ENCODE measurements at regions not wholly inside any gene's neighbourhood (a gene's known extent, or its start where the extent isn't known, plus 50 kb on each side); places are given as distances from the start of the nearest gene placed in this dataset.

GRCh38 chr1:57996400-57996799, 550.1 kb downstream of the OMA1 start:
- no peaks in the 10 kb centered on the region for H3K4me1 ChIP-seq (ENCODE audit: control insufficient read depth, insufficient read depth, low read length)

DNA sequence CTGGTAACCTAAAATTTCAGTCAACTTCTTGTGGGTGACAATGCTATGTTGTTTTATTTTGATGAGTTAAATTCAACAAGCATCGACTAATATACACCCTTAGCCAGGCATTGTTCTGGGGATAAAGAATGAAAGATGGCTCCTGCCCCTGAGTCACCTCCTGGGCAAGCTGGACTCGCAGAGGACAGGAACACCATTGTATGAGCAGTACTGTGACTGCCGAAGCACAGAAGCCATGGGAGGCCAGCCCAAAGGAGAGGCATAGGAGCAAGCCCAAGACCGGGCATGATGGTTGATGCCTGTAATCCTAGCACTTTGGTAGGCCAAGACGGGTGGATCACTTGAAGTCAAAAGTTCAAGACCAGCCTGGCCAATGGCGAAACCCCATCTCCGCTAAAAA, 555.2 kb downstream of the OMA1 start:
- H3K4me1 ChIP-seq (ENCODE audit: control insufficient read depth, insufficient read depth, low read length), result no peaks in the 10 kb centered on the region
- no peaks in the 10 kb centered on the region for H3K27me3 ChIP-seq (ENCODE audit: control insufficient read depth, insufficient read depth, low read length)
- no peak overlapping the region for H3K9ac ChIP-seq (ENCODE audit: low read length)
- no peaks in the 10 kb centered on the region for H3K9me3 ChIP-seq (ENCODE audit: control insufficient read depth, low read length)
- H3K36me3 ChIP-seq (ENCODE audit: control insufficient read depth, insufficient read depth, low read length), result no peaks in the 10 kb centered on the region
- H3K4me3 ChIP-seq (ENCODE audit: low read length), result no peak overlapping the region

More at GRCh38 chr1:57996400-57996799, 550.1 kb downstream of the OMA1 start:
- no peaks in the 10 kb centered on the region for H3K36me3 ChIP-seq (ENCODE audit: control insufficient read depth, insufficient read depth, low read length)
- no peak overlapping the region for H3K9ac ChIP-seq (ENCODE audit: low read length)
- H3K9me3 ChIP-seq (ENCODE audit: control insufficient read depth, low read length), result no peaks in the 10 kb centered on the region
- H3K27me3 ChIP-seq (ENCODE audit: control insufficient read depth, insufficient read depth, low read length), result no peaks in the 10 kb centered on the region
- H3K4me3 ChIP-seq (ENCODE audit: low read length), result no peak overlapping the region

DNA sequence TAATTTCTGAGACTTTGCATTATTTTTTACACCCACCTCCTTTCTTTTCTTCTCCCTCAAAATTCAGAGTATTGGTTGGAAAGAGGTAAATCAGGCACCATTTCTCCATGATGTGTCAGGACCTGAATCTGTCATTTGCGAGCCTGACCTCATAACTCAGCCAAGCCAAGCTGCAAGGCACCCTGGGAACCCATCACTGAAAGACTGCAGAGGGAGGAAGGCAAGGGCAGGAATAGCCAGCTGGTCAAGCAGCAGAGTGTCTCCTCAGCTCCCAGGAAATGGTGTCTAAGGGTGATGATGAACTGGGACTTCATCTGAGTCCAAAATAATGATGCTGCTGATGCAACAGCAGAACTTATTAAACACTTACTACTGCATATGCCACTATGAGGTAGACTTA, 556.6 kb downstream of the OMA1 start:
- no peak overlapping the region for H3K9ac ChIP-seq (ENCODE audit: low read length)
- no peak overlapping the region for H3K4me3 ChIP-seq (ENCODE audit: low read length)
- no peaks in the 10 kb centered on the region for H3K4me1 ChIP-seq (ENCODE audit: control insufficient read depth, insufficient read depth, low read length)
- H3K9me3 ChIP-seq (ENCODE audit: control insufficient read depth, low read length), result no peaks in the 10 kb centered on the region
- H3K27me3 ChIP-seq (ENCODE audit: control insufficient read depth, insufficient read depth, low read length), result no peaks in the 10 kb centered on the region
- H3K36me3 ChIP-seq (ENCODE audit: control insufficient read depth, insufficient read depth, low read length), result no peaks in the 10 kb centered on the region

- H3K9ac ChIP-seq (ENCODE audit: low read length), result no peak overlapping the region
- H3K9me3 ChIP-seq (ENCODE audit: control insufficient read depth, low read length), result no peaks in the 10 kb centered on the region
- no peaks in the 10 kb centered on the region for H3K4me1 ChIP-seq (ENCODE audit: control insufficient read depth, insufficient read depth, low read length)
Observed at GRCh38 chr1:57987523-57987922, 559.0 kb downstream of the OMA1 start.

GRCh38 chr1:57986432-57986831, 560.1 kb downstream of the OMA1 start:
- no peaks in the 10 kb centered on the region for H3K9me3 ChIP-seq (ENCODE audit: control insufficient read depth, low read length)
- H3K9ac ChIP-seq (ENCODE audit: low read length), result no peak overlapping the region
- no peak overlapping the region for H3K4me3 ChIP-seq (ENCODE audit: low read length)
- H3K36me3 ChIP-seq (ENCODE audit: control insufficient read depth, insufficient read depth, low read length), result no peaks in the 10 kb centered on the region
- H3K4me1 ChIP-seq (ENCODE audit: control insufficient read depth, insufficient read depth, low read length), result no peaks in the 10 kb centered on the region
- H3K27me3 ChIP-seq (ENCODE audit: control insufficient read depth, insufficient read depth, low read length), result no peaks in the 10 kb centered on the region

More at GRCh38 chr1:57987523-57987922, 559.0 kb downstream of the OMA1 start:
- H3K36me3 ChIP-seq (ENCODE audit: control insufficient read depth, insufficient read depth, low read length), result no peaks in the 10 kb centered on the region
- H3K4me3 ChIP-seq (ENCODE audit: low read length), result no peak overlapping the region
- no peaks in the 10 kb centered on the region for H3K27me3 ChIP-seq (ENCODE audit: control insufficient read depth, insufficient read depth, low read length)

- H3K36me3 ChIP-seq (ENCODE audit: control insufficient read depth, insufficient read depth, low read length), result no peaks in the 10 kb centered on the region
- no peaks in the 10 kb centered on the region for H3K9me3 ChIP-seq (ENCODE audit: control insufficient read depth, low read length)
- no peak overlapping the region for H3K9ac ChIP-seq (ENCODE audit: low read length)
- no peaks in the 10 kb centered on the region for H3K4me1 ChIP-seq (ENCODE audit: control insufficient read depth, insufficient read depth, low read length)
- H3K4me3 ChIP-seq (ENCODE audit: low read length), result no peak overlapping the region
- no peaks in the 10 kb centered on the region for H3K27me3 ChIP-seq (ENCODE audit: control insufficient read depth, insufficient read depth, low read length)
Observed at GRCh38 chr1:57984277-57984676, 560.4 kb upstream of the DAB1 start.

DNA sequence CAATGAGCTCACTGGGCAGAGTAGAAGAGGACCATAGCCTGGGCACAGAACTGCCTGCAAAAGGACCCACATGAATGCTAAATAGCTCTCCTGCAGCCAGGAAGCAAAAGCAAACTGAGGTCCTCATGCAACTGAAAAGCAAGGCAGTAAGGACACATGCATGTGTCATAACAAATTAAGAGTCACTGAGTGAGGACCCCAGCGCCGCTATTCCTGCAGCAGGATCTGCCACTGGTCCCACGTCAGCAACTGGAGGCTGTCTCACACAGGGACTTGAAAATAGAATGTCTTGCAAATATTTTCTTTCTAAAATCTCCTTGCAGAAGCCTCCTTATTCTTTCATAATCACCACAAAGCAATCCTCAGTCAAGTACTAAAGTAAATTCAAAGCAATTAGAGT, 559.6 kb upstream of the DAB1 start:
- Histone ChIP-seq H3K4me1 (ENCODE audit: control insufficient read depth, insufficient read depth, low read length) (no peaks in the 10 kb centered on the region), H3K36me3 (ENCODE audit: control insufficient read depth, insufficient read depth, low read length) (no peaks in the 10 kb centered on the region), H3K9me3 (ENCODE audit: control insufficient read depth, low read length) (no peaks in the 10 kb centered on the region), H3K9ac (ENCODE audit: low read length) (no peak overlapping the region), H3K27me3 (ENCODE audit: control insufficient read depth, insufficient read depth, low read length) (no peaks in the 10 kb centered on the region), H3K4me3 (ENCODE audit: low read length) (no peak overlapping the region)

DNA sequence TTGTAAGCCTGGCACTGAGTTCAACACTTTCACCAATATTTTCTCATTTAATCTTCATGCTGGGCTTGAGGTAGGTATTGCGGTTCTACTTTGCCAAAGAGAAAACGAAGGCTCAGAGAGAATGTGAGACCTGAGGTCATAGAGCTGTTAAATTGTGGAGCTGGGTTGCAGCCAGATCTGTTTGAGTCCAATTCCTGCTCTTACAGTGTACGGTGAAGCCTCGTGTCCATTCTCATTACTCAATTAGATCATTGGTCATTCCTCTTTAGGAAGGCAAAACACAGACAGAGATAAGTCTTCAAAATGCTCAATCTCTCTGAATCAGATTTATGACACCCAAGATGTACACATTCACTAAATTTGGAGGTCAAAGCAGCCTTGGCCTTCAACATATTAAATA, 559.0 kb upstream of the DAB1 start:
- Histone ChIP-seq H3K36me3 (ENCODE audit: control insufficient read depth, insufficient read depth, low read length) (no peaks in the 10 kb centered on the region), H3K9me3 (ENCODE audit: control insufficient read depth, low read length) (no peaks in the 10 kb centered on the region), H3K9ac (ENCODE audit: low read length) (no peak overlapping the region), H3K4me1 (ENCODE audit: control insufficient read depth, insufficient read depth, low read length) (no peaks in the 10 kb centered on the region), H3K27me3 (ENCODE audit: control insufficient read depth, insufficient read depth, low read length) (no peaks in the 10 kb centered on the region), H3K4me3 (ENCODE audit: low read length) (no peak overlapping the region)

GRCh38 chr1:57976216-57976615, 552.4 kb upstream of the DAB1 start:
- Histone ChIP-seq H3K9me3 (ENCODE audit: control insufficient read depth, low read length) (no peaks in the 10 kb centered on the region), H3K36me3 (ENCODE audit: control insufficient read depth, insufficient read depth, low read length) (no peaks in the 10 kb centered on the region), H3K9ac (ENCODE audit: low read length) (no peak overlapping the region), H3K27me3 (ENCODE audit: control insufficient read depth, insufficient read depth, low read length) (no peaks in the 10 kb centered on the region), H3K4me1 (ENCODE audit: control insufficient read depth, insufficient read depth, low read length) (no peaks in the 10 kb centered on the region), H3K4me3 (ENCODE audit: low read length) (no peak overlapping the region)

GRCh38 chr1:57968321-57968720, 544.5 kb upstream of the DAB1 start:
- Histone ChIP-seq H3K4me3 (ENCODE audit: low read length) (no peak overlapping the region), H3K9ac (ENCODE audit: low read length) (no peak overlapping the region)

GRCh38 chr1:57966751-57967406, 543.0 kb upstream of the DAB1 start:
- Histone ChIP-seq H3K9ac (ENCODE audit: low read length) (no peak overlapping the region), H3K27me3 (ENCODE audit: control insufficient read depth, insufficient read depth, low read length) (no peaks in the 10 kb centered on the region), H3K9me3 (ENCODE audit: control insufficient read depth, low read length) (no peaks in the 10 kb centered on the region), H3K4me1 (ENCODE audit: control insufficient read depth, insufficient read depth, low read length) (no peaks in the 10 kb centered on the region), H3K36me3 (ENCODE audit: control insufficient read depth, insufficient read depth, low read length) (no peaks in the 10 kb centered on the region), H3K4me3 (ENCODE audit: low read length) (no peak overlapping the region)

More at GRCh38 chr1:57968321-57968720, 544.5 kb upstream of the DAB1 start:
- no peaks in the 10 kb centered on the region for H3K4me1 ChIP-seq (ENCODE audit: control insufficient read depth, insufficient read depth, low read length)
- no peaks in the 10 kb centered on the region for H3K9me3 ChIP-seq (ENCODE audit: control insufficient read depth, low read length)
- no peaks in the 10 kb centered on the region for H3K36me3 ChIP-seq (ENCODE audit: control insufficient read depth, insufficient read depth, low read length)
- H3K27me3 ChIP-seq (ENCODE audit: control insufficient read depth, insufficient read depth, low read length), result no peaks in the 10 kb centered on the region

GRCh38 chr1:57966340-57966739, 542.5 kb upstream of the DAB1 start:
- no peaks in the 10 kb centered on the region for H3K4me1 ChIP-seq (ENCODE audit: control insufficient read depth, insufficient read depth, low read length)
- H3K9me3 ChIP-seq (ENCODE audit: control insufficient read depth, low read length), result no peaks in the 10 kb centered on the region
- no peaks in the 10 kb centered on the region for H3K36me3 ChIP-seq (ENCODE audit: control insufficient read depth, insufficient read depth, low read length)
- H3K9ac ChIP-seq (ENCODE audit: low read length), result no peak overlapping the region
- H3K27me3 ChIP-seq (ENCODE audit: control insufficient read depth, insufficient read depth, low read length), result no peaks in the 10 kb centered on the region
- no peak overlapping the region for H3K4me3 ChIP-seq (ENCODE audit: low read length)

DNA sequence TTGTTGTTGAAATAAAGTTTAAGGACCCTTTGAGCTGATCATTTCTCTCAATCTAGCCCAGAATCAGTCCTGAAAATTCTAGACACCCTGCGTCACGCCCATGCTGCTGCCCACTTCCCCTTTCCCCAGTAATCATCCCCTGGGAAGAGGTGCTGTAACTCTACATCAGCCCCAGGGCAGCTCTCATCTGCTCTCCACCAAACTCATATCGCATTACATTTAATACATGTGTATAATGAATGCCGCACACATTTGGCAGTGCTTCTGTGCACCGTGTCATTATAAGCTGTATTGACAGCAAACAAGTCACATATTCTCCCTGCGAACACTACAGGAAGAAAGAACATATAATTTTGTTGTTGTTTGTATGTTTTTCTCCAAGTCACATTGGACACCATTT, 539.7 kb upstream of the DAB1 start:
- Histone ChIP-seq H3K27me3 (ENCODE audit: control insufficient read depth, insufficient read depth, low read length) (no peaks in the 10 kb centered on the region), H3K4me1 (ENCODE audit: control insufficient read depth, insufficient read depth, low read length) (no peaks in the 10 kb centered on the region), H3K36me3 (ENCODE audit: control insufficient read depth, insufficient read depth, low read length) (no peaks in the 10 kb centered on the region), H3K4me3 (ENCODE audit: low read length) (no peak overlapping the region), H3K9me3 (ENCODE audit: control insufficient read depth, low read length) (no peaks in the 10 kb centered on the region), H3K9ac (ENCODE audit: low read length) (no peak overlapping the region)
